ENCODE measurements at regions not wholly inside any gene's neighbourhood (a gene's known extent, or its start where the extent isn't known, plus 50 kb on each side); places are given as distances from the start of the nearest gene placed in this dataset.

DNA sequence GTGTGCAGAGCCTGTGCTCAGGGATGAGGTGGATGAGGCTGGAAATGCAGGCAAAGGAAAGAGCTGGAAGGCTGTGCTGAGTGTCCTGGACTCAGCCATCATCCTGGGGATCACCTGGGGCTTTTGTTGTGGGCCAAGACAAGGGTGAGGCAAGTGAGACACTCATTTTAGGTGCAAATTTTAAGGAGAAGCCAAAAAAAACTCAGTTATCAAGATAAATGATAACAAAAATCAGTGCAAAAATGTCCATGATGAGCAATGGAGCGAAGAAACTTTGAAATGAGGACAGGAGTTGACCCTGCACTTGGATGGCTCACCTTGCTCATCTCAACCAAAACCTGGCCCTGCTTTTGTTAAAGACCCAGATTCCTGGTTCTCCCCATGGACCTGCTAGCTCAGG lies 141.9 kb downstream of the MYCN start:
- no CpG with 5 or more reads among the region's 1 CpG for WGBS, 2 experiments (ENCODE audit: extremely low coverage in 2 of 2, insufficient read length in 1 of 2)
- no TSS peak for BruUV-seq (replicated peaks)
- Histone ChIP-seq H2AK9ac (replicated peaks; ENCODE audit: low read depth, low read length, poor library complexity) (no peak overlapping the region), H2AFZ (replicated peaks; ENCODE audit: low read length, poor library complexity) (no peak overlapping the region), H3K27me3 (ENCODE audit: control insufficient read depth, insufficient read depth, low read length) (no peaks in the 10 kb centered on the region), H2BK5ac (ENCODE audit: low read depth, low read length, poor library complexity, severe bottlenecking) (no peak overlapping the region), H3K4me3 (ENCODE audit: insufficient read depth, low read depth, low read length) (no peak overlapping the region), H3K9ac (ENCODE audit: low read depth, low read length) (no peak overlapping the region), H3K18ac (ENCODE audit: low read depth, low read length) (no peak overlapping the region), H3K23ac (ENCODE audit: low read depth, low read length) (no peak overlapping the region), H3K36me3 (ENCODE audit: control insufficient read depth, insufficient read depth, low read length) (no peaks in the 10 kb centered on the region), H4K20me1 (ENCODE audit: insufficient read depth, low read length) (no peaks in the 10 kb centered on the region), H3K4me2 (ENCODE audit: low read depth, low read length) (no peak overlapping the region), H3K79me1 (ENCODE audit: low read depth in 1 of 2, low read length in 2 of 2) (no peaks in the 10 kb centered on the region), H3K9me3 (ENCODE audit: control insufficient read depth, insufficient read depth, low read length) (peaks cover 39% of the 10 kb centered on the region), H4K5ac (ENCODE audit: low read depth, low read length) (no peak overlapping the region), H3K27ac (ENCODE audit: insufficient read depth, low read length) (no peak overlapping the region), H4K8ac (ENCODE audit: low read depth in 2 of 2, low read length in 2 of 2) (no peak overlapping the region), H2BK15ac (ENCODE audit: low read depth, low read length) (no peak overlapping the region), H3K56ac (ENCODE audit: extremely low read depth, insufficient read depth, low read length) (no peak overlapping the region), H2AK5ac (ENCODE audit: low read depth, low read length) (no peak overlapping the region), H4K91ac (ENCODE audit: insufficient read depth, low read depth, low read length) (no peak overlapping the region), H2BK120ac (ENCODE audit: low read depth, low read length) (no peak overlapping the region), H3K14ac (replicated peaks; ENCODE audit: low read depth, low read length) (no peak overlapping the region), H3K4ac (ENCODE audit: low read depth, low read length) (no peak overlapping the region), H2BK20ac (ENCODE audit: low read depth, low read length) (no peak overlapping the region), H3K9me1 (ENCODE audit: insufficient read depth, low read length) (no peaks in the 10 kb centered on the region), H3K4me1 (ENCODE audit: control insufficient read depth, insufficient read depth, low read length) (no peaks in the 10 kb centered on the region)
- intact Hi-C loops (cut with micrococcal nuclease) (no loop called here), in situ Hi-C loops (cut with MboI; ENCODE audit: low sequenced_read_pairs) (no loop called here), dilution Hi-C loops (cut with HindIII; ENCODE audit: low sequenced_read_pairs, unreplicated experiment) (no loop called here)
- CTCF ChIA-PET, result no interaction called here
- POLR2A ChIA-PET (ENCODE audit: unreplicated experiment), result no interaction called here
- no peak for ATAC-seq (ENCODE audit: low read depth)
- TF ChIP-seq, protein P1, sequence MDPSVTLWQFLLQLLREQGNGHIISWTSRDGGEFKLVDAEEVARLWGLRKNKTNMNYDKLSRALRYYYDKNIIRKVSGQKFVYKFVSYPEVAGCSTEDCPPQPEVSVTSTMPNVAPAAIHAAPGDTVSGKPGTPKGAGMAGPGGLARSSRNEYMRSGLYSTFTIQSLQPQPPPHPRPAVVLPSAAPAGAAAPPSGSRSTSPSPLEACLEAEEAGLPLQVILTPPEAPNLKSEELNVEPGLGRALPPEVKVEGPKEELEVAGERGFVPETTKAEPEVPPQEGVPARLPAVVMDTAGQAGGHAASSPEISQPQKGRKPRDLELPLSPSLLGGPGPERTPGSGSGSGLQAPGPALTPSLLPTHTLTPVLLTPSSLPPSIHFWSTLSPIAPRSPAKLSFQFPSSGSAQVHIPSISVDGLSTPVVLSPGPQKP (IDR thresholded peaks at IDR 0.05; ENCODE audit: borderline replicate concordance, low read depth, low read length), result no peak
- TF ChIP-seq RFX5 (IDR thresholded peaks at IDR 0.05; ENCODE audit: low read depth, low read length), result no peak
- no peak for TF ChIP-seq USF2 (IDR thresholded peaks at IDR 0.05; ENCODE audit: low read depth, low read length)
- TF ChIP-seq MXI1 (IDR thresholded peaks at IDR 0.05; ENCODE audit: borderline replicate concordance, low read depth, low read length), result no peak
- no peak for DNase-seq

Measured in IMR-90 (cell line).